GM12878 (cell line): ENCODE measurements at regions not wholly inside any gene's neighbourhood (a gene's known extent, or its start where the extent isn't known, plus 50 kb on each side); places are given as distances from the start of the nearest gene placed in this dataset.

Experiments used
- ATAC-seq: fragments of 200-7000 bp; cut with Tn5 transposase; 3 replicates; pipeline ENCODE4 v1.9.1; 2020; ENCODE audit warnings: mild to moderate bottlenecking, moderate library complexity
- BruUV-seq: library from RNA; stranded (reverse); fragments of 400-500 nt; replicated peaks from 2 replicates; lab custom pipeline; 2021; lab: Mats Ljungman, UMichigan
- CTCF ChIA-PET: fragments of 300-600 bp; sonication (Branson Sonifier 250); formaldehyde crosslinking; extraction: SDS; loops from one replicate; lab custom pipeline; 2021; ENCODE audit warnings: inconsistent platforms; lab: Yijun Ruan, JAX
- POLR2A ChIA-PET: fragments of 350-600 bp; formaldehyde crosslinking; extraction: SDS; loops from one replicate; lab custom pipeline; 2021; ENCODE audit warnings: inconsistent platforms; lab: Charles Lee
- RAD21 ChIA-PET: fragments of 300-600 bp; sonication (Branson Sonifier 250); formaldehyde crosslinking; loops from one replicate; lab custom pipeline; 2023; ENCODE audit warnings: antibody characterized with exemption; ENCODE audit not compliant: unreplicated experiment; lab: Charles Lee
- SMC1A ChIA-PET: fragments of 300-600 bp; sonication (Branson Sonifier 250); formaldehyde crosslinking; loops from one replicate; lab custom pipeline; 2023; ENCODE audit not compliant: unreplicated experiment, uncharacterized antibody; lab: Charles Lee
- DNase-seq: peaks from one replicate; pipeline ENCODE4 v3.0.0-alpha.2; 2011; ENCODE audit warnings: low read depth, low spot score
- FAIRE-seq: peaks from 3 replicates; lab custom pipeline; 2011; peaks lifted over from hg19 to GRCh38; lab: Jason Lieb, UNC
- H2AFZ ChIP-seq: 2 replicates; pipeline ENCODE4 v1.6.0; 2011; ENCODE audit warnings: low read depth, low read length, control low read depth; ENCODE audit not compliant: control insufficient read depth
- H3K27ac ChIP-seq: 2 replicates; pipeline ENCODE4 v1.5.1; 2011; ENCODE audit warnings: control low read depth; ENCODE audit not compliant: control insufficient read depth, insufficient read depth
- H3K27me3 ChIP-seq, 2 experiments: replicated peaks in 1 of 2; 2 replicates each; pipeline versions ENCODE4 v1.6.0 to v1.6.1; 2011; ENCODE audit warnings: low read length in 1 of 2; ENCODE audit not compliant: control insufficient read depth in 2 of 2, insufficient read depth in 2 of 2
- H3K36me3 ChIP-seq, 2 experiments: 2 replicates each; pipeline ENCODE4 v1.5.1; 2011; ENCODE audit warnings: low read length in 1 of 2; ENCODE audit not compliant: control insufficient read depth in 2 of 2, insufficient read depth in 2 of 2
- H3K4me1 ChIP-seq: 2 replicates; pipeline ENCODE4 v1.6.1; 2011; ENCODE audit warnings: mild to moderate bottlenecking, low read length, moderate library complexity, mixed read lengths; ENCODE audit not compliant: control insufficient read depth, insufficient read depth
- H3K4me2 ChIP-seq: 2 replicates; pipeline ENCODE4 v1.6.0; 2011; ENCODE audit warnings: control low read depth; ENCODE audit not compliant: control insufficient read depth, insufficient read depth
- H3K4me3 ChIP-seq: fragments of 200-600 bp; sonication (generic); 2 replicates; pipeline ENCODE4 v1.5.1; 2016
- H3K79me2 ChIP-seq: 2 replicates; pipeline ENCODE4 v1.6.0; 2011; ENCODE audit warnings: low read length; ENCODE audit not compliant: control insufficient read depth, insufficient read depth
- H3K9ac ChIP-seq: 2 replicates; pipeline ENCODE4 v1.8.0; 2011; ENCODE audit warnings: low read length, control low read depth, mixed read lengths; ENCODE audit not compliant: control insufficient read depth, insufficient read depth
- H3K9me3 ChIP-seq: replicated peaks from 3 replicates; pipeline ENCODE4 v1.5.1; 2011; ENCODE audit warnings: mild to moderate bottlenecking, low read length; ENCODE audit not compliant: control insufficient read depth, insufficient read depth
- H4K20me1 ChIP-seq: 2 replicates; pipeline ENCODE4 v1.6.0; 2011; ENCODE audit not compliant: control insufficient read depth, insufficient read depth
- ATF3 ChIP-seq: IDR thresholded peaks from 2 replicates; pipeline ENCODE4 v1.6.1; 2011; ENCODE audit warnings: low read depth, mild to moderate bottlenecking, low read length, moderate library complexity, borderline replicate concordance; ENCODE audit errors: extremely low read depth
- CBX3 ChIP-seq: fragments of 200-600 bp; sonication (generic); IDR thresholded peaks from 2 replicates; pipeline ENCODE4 v1.6.1; 2016; ENCODE audit warnings: low read depth, borderline replicate concordance
- CHD1 ChIP-seq: IDR thresholded peaks from 2 replicates; pipeline ENCODE4 v1.6.1; 2012; ENCODE audit warnings: low read depth, low read length, improper control_type of control experiment
- HSF1 ChIP-seq: fragments of 150-350 bp; IDR thresholded peaks from 2 replicates; pipeline ENCODE4 v1.6.1; 2014; ENCODE audit warnings: mild to moderate bottlenecking, low read depth, low read length
- IRF3 ChIP-seq: fragments of 450-650 bp; IDR thresholded peaks from 2 replicates; pipeline ENCODE4 v1.6.1; 2014; ENCODE audit warnings: mild to moderate bottlenecking
- MTA3 ChIP-seq: IDR thresholded peaks from 2 replicates; pipeline ENCODE4 v1.6.1; 2012; ENCODE audit warnings: low read length, inconsistent platforms, borderline replicate concordance
- NKRF ChIP-seq: fragments of 450-650 bp; conservative IDR thresholded peaks from 2 replicates; pipeline ENCODE4 v1.6.1; 2017; ENCODE audit warnings: mild to moderate bottlenecking, moderate library complexity
- POLR2AphosphoS2 ChIP-seq: IDR thresholded peaks from 2 replicates; pipeline ENCODE4 v1.6.1; 2011; ENCODE audit warnings: low read depth, mild to moderate bottlenecking, low read length, improper control_type of control experiment, moderate library complexity
- POU2F2 ChIP-seq: IDR thresholded peaks from 3 replicates; pipeline ENCODE4 v1.6.1; 2011; ENCODE audit warnings: low read depth, mild to moderate bottlenecking, low read length, borderline replicate concordance
- RBBP5 ChIP-seq: fragments of 200-600 bp; sonication (generic); conservative IDR thresholded peaks from 2 replicates; pipeline ENCODE4 v1.6.1; 2016
- ZBED1 ChIP-seq: IDR thresholded peaks from 2 replicates; pipeline ENCODE4 v1.6.1; 2016; ENCODE audit warnings: borderline replicate concordance
- ZBTB40 ChIP-seq: fragments of 450-650 bp; IDR thresholded peaks from 2 replicates; pipeline ENCODE4 v1.6.1; 2016; ENCODE audit warnings: mild to moderate bottlenecking, moderate library complexity, borderline replicate concordance
- ZNF384 ChIP-seq: IDR thresholded peaks from 2 replicates; pipeline ENCODE4 v1.6.1; 2012; ENCODE audit warnings: low read depth, mild to moderate bottlenecking, low read length, improper control_type of control experiment, borderline replicate concordance
- WGBS: methylation state at CpG from one replicate; pipeline ENCODE4 v1.1.6; 2016; ENCODE audit warnings: low lambda C conversion rate; ENCODE audit not compliant: insufficient replicate concordance, insufficient coverage; ENCODE audit errors: missing lambda C conversion rate; 5-methylcytosine and 5-hydroxymethylcytosine counted together
- in situ Hi-C: fragments of 300-500 bp; cut with MboI; formaldehyde crosslinking; loops from 9 replicates; pipeline ENCODE4 v1.14.3; 2018; ENCODE audit warnings: mixed read lengths
- intact Hi-C: fragments of 100-400 bp; cut with micrococcal nuclease; formaldehyde crosslinking; loops from one replicate; pipeline ENCODE4 v1.14.2; 2022; ENCODE audit not compliant: unreplicated experiment

GRCh38 chr22:49271369-49271727, 556.3 kb downstream of the BRD1 start (continued):
- no peak for TF ChIP-seq NKRF
- no peak for TF ChIP-seq POLR2AphosphoS2
- no peak for TF ChIP-seq CBX3
- no peak for TF ChIP-seq ZNF384
- TF ChIP-seq POU2F2 = no peak
- no peak for TF ChIP-seq MTA3

GRCh38 chr22:49270595-49271368, 556.9 kb downstream of the BRD1 start:
- Histone ChIP-seq H3K9me3 (no peaks in the 10 kb centered on the region; the same call in 2 of the 3 replicates), H4K20me1 (no peaks in the 10 kb centered on the region), H3K79me2 (no peaks in the 10 kb centered on the region), H3K27ac (no peak overlapping the region), H3K4me1 (no peaks in the 10 kb centered on the region), H3K36me3 (no peaks in the 10 kb centered on the region), H3K27me3 (no peaks in the 10 kb centered on the region), H3K4me3 (no peak overlapping the region), H3K4me2 (no peak overlapping the region), H2AFZ (no peak overlapping the region), H3K9ac (no peak overlapping the region)
- DNase-seq (no peak), ATAC-seq (no peak), FAIRE-seq (no peak)
- ChIA-PET SMC1A (no interaction called here), POLR2A (no interaction called here), RAD21 (no interaction called here), CTCF (no interaction called here)
- WGBS = 39% methylated on average over 17 of the region's 17 CpGs
- in situ Hi-C loops (no loop called here), intact Hi-C loops (no loop called here)
- BruUV-seq = no TSS peak
- TF ChIP-seq ATF3 = no peak
- no peak for TF ChIP-seq HSF1
- no peak for TF ChIP-seq POU2F2
- no peak for TF ChIP-seq RBBP5
- no peak for TF ChIP-seq ZBTB40
- TF ChIP-seq CHD1 = no peak
- TF ChIP-seq ZBED1 = no peak
- TF ChIP-seq IRF3 = no peak
